ENCODE measurements at regions not wholly inside any gene's neighbourhood (a gene's known extent, or its start where the extent isn't known, plus 50 kb on each side); places are given as distances from the start of the nearest gene placed in this dataset.

- no peak overlapping the region for H3K4me2 ChIP-seq
- no peak overlapping the region for H2AFZ ChIP-seq (ENCODE audit: low read depth)
- no peaks in the 10 kb centered on the region for H3K79me2 ChIP-seq (ENCODE audit: insufficient read depth, low read depth)
- TF ChIP-seq CTCF (conservative IDR thresholded peaks at IDR 0.05; ENCODE audit: low read depth, low read length), result no peak
- H3K9ac ChIP-seq, result no peak overlapping the region
- H3K36me3 ChIP-seq (ENCODE audit: insufficient read depth), result no peaks in the 10 kb centered on the region
- no peaks in the 10 kb centered on the region for H4K20me1 ChIP-seq (ENCODE audit: insufficient read depth)
- H3K27ac ChIP-seq, result no peak overlapping the region
- H3K27me3 ChIP-seq (ENCODE audit: insufficient read depth, low read depth), result no peaks in the 10 kb centered on the region
- H3K4me1 ChIP-seq (ENCODE audit: low read depth, poor library complexity, severe bottlenecking), result no peaks in the 10 kb centered on the region
- H3K4me3 ChIP-seq (IDR thresholded peaks at IDR 0.05; ENCODE audit: insufficient read depth, low read depth, low read length), result no peak overlapping the region
These were observed 114.5 kb upstream of the SYT13 start for GRCh38 chr11:45400591-45400990.

- Histone ChIP-seq H3K27me3 (ENCODE audit: insufficient read depth, low read depth) (no peaks in the 10 kb centered on the region), H3K4me2 (no peak overlapping the region)
These were observed 113.0 kb upstream of the SYT13 start for GRCh38 chr11:45399166-45399565.

GRCh38 chr11:45398325-45398724, 112.2 kb upstream of the SYT13 start:
- H2AFZ ChIP-seq (ENCODE audit: low read depth), result no peak overlapping the region
- H3K4me1 ChIP-seq (ENCODE audit: low read depth, poor library complexity, severe bottlenecking), result no peaks in the 10 kb centered on the region
- H3K4me2 ChIP-seq, result no peak overlapping the region
- H4K20me1 ChIP-seq (ENCODE audit: insufficient read depth), result no peaks in the 10 kb centered on the region
- no peaks in the 10 kb centered on the region for H3K27me3 ChIP-seq (ENCODE audit: insufficient read depth, low read depth)
- no peak overlapping the region for H3K27ac ChIP-seq
- no peak overlapping the region for H3K9ac ChIP-seq
- H3K36me3 ChIP-seq (ENCODE audit: insufficient read depth), result no peaks in the 10 kb centered on the region
- no peak overlapping the region for H3K4me3 ChIP-seq (IDR thresholded peaks at IDR 0.05; ENCODE audit: insufficient read depth, low read depth, low read length)
- H3K79me2 ChIP-seq (ENCODE audit: insufficient read depth, low read depth), result no peaks in the 10 kb centered on the region
- TF ChIP-seq CTCF (conservative IDR thresholded peaks at IDR 0.05; ENCODE audit: low read depth, low read length), result no peak

More at GRCh38 chr11:45399166-45399565, 113.0 kb upstream of the SYT13 start:
- Histone ChIP-seq H3K79me2 (ENCODE audit: insufficient read depth, low read depth) (no peaks in the 10 kb centered on the region), H3K4me1 (ENCODE audit: low read depth, poor library complexity, severe bottlenecking) (no peaks in the 10 kb centered on the region), H2AFZ (ENCODE audit: low read depth) (no peak overlapping the region), H3K9ac (no peak overlapping the region), H3K4me3 (IDR thresholded peaks at IDR 0.05; ENCODE audit: insufficient read depth, low read depth, low read length) (no peak overlapping the region), H3K36me3 (ENCODE audit: insufficient read depth) (no peaks in the 10 kb centered on the region), H3K27ac (no peak overlapping the region), H4K20me1 (ENCODE audit: insufficient read depth) (no peaks in the 10 kb centered on the region)
- no peak for TF ChIP-seq CTCF (conservative IDR thresholded peaks at IDR 0.05; ENCODE audit: low read depth, low read length)

GRCh38 chr11:45396394-45396793, 110.3 kb upstream of the SYT13 start:
- Histone ChIP-seq H3K27ac (no peak overlapping the region), H3K36me3 (ENCODE audit: insufficient read depth) (no peaks in the 10 kb centered on the region), H4K20me1 (ENCODE audit: insufficient read depth) (no peaks in the 10 kb centered on the region), H2AFZ (ENCODE audit: low read depth) (no peak overlapping the region), H3K79me2 (ENCODE audit: insufficient read depth, low read depth) (no peaks in the 10 kb centered on the region), H3K4me1 (ENCODE audit: low read depth, poor library complexity, severe bottlenecking) (no peaks in the 10 kb centered on the region), H3K27me3 (ENCODE audit: insufficient read depth, low read depth) (no peaks in the 10 kb centered on the region), H3K4me3 (IDR thresholded peaks at IDR 0.05; ENCODE audit: insufficient read depth, low read depth, low read length) (no peak overlapping the region), H3K4me2 (no peak overlapping the region), H3K9ac (no peak overlapping the region)
- no peak for TF ChIP-seq CTCF (conservative IDR thresholded peaks at IDR 0.05; ENCODE audit: low read depth, low read length)

Data from KMS-11 (cell line).